ENCODE measurements at regions not wholly inside any gene's neighbourhood (a gene's known extent, or its start where the extent isn't known, plus 50 kb on each side); places are given as distances from the start of the nearest gene placed in this dataset.
A peak's percentile ranks its signal among the peaks of the same experiment; 100 is the strongest.

DNA sequence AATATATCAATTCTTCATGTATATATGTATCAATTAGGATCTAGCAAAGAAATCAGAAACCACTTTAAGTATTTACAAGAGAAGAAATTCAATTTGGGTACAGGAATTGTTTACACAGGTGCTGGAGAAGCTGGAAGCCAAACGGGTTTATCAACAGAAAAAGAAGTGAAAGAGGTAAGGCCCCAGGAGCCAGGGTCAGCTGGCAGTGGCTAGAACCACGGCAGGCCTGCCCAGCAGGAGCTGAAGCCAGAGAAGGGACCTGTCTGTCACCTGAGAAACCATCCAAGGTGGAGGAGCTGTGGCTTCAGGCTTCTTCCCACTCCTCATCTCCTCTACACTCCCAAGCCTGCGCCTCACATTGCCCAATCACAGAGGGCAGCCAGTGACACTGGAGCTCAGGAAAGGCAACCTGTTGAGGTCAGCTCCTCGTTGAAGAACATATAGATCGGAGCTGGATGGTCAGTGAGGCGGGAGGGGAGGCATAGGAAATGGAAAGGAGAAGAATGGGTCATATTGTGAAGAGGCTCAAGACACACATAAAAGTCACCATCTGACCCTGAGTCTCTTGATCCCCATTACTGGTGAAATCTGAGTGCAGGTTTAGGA is 182.6 kb downstream of the REEP3 start:
- in situ Hi-C loops (cut with HindIII; ENCODE audit: low sequenced_read_pairs) = no loop called here
- no peak for DNase-seq (ENCODE audit: low spot score)

DNA sequence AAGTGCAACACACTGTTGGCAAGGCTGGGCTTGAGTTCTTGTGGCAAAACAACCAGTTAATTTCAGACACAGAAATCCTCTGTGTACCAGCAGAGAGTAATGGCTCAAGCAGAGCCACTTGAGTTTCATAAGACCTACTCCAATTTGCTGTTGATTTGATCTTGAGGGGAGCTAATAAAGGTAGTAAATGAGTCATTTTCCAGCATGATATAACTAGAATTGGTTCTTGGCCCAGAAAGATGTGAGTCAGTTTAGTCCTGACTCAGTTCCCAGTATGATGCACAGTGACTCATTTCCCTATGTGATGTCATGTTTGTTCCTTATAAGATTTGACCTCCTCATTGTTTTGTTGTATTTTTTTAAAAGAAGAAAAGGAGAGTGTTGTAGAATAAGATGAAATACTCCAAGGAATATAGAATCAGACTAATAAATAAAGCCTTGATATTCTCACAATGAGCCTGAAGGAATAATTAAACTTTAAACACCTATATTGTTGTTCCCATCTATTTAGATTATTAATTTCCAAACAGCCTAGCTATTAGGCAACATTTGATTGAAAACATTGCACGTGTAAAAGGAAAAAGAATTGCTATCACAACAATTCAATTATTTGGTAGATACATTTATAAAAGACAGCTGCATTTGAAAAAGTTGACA is 186.2 kb downstream of the REEP3 start:
- no peak for DNase-seq (ENCODE audit: low spot score)
- in situ Hi-C loops (cut with HindIII; ENCODE audit: low sequenced_read_pairs) = no loop called here

DNA sequence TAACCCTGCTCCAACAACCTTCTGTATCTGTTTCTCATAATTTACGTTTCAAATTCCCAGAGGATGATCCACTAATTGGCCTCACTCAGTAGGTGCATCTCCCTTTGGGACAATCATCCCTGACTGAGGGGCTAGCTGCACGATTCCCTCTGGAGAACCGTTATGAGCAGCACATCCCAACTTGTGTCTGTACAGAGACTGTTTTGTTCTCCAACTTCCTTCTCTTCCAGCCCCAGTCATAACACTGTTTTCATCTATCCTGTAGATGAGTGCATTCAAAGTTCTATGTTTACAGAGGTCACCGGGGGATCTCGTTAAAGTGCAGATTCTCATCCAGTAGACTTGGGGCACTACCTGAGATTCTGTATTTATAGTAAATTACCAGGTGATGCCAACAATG is 187.2 kb downstream of the REEP3 start:
- in situ Hi-C loops (cut with HindIII; ENCODE audit: low sequenced_read_pairs) = no loop called here
- DNase-seq (ENCODE audit: low spot score) = no peak

DNA sequence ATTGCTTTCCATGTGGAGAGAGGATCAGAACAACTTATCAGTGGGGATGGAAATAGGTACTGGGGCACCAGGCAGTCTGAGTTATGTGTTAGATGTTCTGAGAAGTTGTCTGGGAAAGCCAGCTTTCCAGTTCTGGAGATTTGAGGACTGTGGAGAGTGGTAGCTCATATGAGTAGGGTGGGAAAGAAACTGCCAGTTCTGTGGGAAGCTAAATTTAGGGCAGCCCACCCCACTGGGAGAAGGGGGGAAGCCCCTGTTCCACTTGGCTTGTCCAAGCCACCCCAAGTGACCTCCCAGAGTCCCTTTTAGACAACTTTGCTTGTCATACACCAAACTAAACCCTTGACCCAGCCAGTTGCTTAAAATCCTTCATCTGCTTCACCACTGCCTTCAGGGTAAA is 189.5 kb downstream of the REEP3 start:
- in situ Hi-C loops (cut with HindIII; ENCODE audit: low sequenced_read_pairs) = no loop called here
- no peak for DNase-seq (ENCODE audit: low spot score)

DNA sequence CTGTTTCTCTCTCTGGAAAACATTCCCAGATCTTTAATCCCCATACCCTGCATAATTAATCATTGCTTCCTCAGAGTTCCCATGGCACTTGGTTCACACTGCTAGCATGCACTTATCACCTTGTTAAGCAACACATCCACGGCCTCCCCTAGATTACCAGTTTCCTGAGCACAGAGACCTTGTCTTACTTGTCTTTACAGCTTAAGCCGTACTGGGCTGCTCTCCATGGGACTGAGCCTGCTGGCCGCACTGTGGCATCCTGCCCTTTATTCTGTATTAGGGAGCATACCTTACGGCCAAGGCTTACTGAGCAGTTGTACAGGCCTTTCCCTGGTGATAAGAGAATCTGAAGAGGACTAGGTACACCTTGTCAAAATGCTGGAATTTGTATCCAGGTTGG is 190.2 kb downstream of the REEP3 start:
- peak; percentile 85 for DNase-seq (ENCODE audit: low spot score)
- in situ Hi-C loops (cut with HindIII; ENCODE audit: low sequenced_read_pairs) = no loop called here

DNA sequence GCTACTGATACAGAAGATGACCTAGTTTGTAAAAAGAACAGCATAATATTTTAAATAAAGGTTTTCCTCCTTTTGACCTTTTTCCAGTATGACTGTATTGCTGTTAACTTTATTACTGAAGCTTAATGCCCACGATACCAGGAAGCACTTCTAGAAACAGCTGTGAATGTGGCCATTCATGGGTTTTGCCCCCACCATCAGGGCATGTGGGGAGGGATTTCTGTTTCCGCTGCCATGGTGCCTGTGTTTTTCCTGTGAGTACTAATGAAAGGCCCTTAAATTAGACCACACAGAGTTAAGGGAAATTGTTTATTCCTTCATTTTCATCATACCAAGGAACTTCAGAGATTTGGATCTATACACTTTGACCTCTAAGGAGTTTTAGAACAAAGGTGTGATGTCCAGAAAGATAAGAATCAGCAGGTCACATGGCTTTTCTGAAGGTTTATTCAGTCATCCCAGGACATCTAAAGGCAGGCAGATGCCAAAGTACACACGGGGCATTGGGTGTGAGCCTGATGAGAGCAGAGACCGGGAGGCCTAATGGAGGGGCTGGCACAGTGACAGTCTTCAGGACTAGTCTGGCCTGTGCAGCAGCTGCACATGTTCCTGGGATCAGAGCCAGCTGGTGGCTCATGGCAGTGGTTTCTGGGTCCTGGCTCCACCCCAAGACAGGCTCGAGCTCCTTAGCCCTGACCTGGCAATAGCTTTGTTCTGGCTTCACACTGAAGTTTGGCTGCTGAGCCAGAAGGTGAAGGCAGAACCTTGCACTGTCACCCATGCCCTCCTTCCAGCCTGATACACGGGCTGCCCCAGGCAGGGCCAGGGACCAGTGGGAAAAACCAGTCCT is 190.9 kb downstream of the REEP3 start:
- peak; percentile 79 for DNase-seq (ENCODE audit: low spot score)
- in situ Hi-C loops (cut with HindIII; ENCODE audit: low sequenced_read_pairs) = no loop called here

DNA sequence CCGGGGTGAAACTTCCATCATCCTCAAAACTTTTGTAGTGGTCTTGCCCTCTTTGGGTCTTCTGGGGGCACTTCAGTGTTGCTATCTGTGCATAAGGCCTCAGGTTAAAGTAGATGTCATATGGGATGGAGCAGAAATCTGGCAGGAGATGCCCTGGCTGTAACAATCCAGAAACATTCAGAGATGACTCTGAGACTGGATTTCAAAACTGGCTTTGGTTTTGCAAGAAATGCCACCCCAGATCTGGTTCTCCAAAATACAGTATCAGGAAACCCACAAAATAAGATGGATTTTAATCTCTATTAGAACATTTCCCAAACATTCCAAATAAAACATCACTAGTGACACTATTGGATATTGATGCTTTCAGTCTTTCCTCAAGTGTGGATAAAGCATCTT is 191.5 kb downstream of the REEP3 start:
- in situ Hi-C loops (cut with HindIII; ENCODE audit: low sequenced_read_pairs) = no loop called here
- DNase-seq (ENCODE audit: low spot score) = peak; percentile 58

DNA sequence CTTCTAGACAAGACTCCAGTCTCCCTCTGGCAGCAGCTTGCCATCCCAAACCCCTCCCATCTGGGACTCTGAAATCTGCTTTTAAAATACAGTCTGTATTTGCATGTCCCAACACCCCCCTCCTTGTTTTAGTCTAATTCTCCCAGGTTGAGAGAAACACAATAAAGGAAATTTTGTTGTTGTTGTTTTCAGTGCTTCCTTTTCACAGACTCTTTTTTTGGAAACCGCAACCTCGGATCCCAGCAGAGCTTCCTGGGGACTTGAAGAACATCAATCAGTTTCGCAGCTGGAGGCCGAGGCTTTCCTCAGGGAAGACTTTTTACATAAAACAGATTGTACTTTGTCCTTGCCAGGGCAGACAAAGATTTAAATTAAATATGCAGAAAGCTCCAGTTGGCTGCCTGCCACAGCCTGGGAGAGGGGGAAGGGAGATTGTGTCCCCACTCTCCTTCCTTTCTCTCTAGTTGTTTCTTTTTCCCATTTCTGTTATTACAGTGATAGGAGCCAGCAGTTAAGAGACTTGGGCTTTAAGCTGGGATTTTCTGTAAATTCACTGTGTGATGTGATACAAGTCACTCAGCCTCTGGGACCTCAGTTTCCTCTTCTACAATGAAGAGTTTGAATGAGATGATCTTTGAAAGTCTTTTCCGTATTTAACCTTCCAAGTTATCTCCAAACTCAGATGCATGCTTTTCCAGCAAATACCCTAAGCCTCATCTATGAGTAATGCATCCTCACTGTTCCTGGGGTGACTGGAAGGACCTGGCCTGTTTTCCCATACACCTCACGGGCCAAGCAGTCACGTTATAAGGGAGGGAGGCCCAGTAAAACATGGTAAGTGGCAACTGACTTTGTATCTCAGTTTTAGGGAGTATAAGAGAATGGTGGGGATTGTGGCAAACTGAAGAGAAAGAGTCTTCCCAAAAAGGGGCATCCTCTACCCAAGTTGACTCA is 192.3 kb downstream of the REEP3 start:
- DNase-seq (ENCODE audit: low spot score) = peak; percentile 87
- in situ Hi-C loops (cut with HindIII; ENCODE audit: low sequenced_read_pairs) = no loop called here

DNA sequence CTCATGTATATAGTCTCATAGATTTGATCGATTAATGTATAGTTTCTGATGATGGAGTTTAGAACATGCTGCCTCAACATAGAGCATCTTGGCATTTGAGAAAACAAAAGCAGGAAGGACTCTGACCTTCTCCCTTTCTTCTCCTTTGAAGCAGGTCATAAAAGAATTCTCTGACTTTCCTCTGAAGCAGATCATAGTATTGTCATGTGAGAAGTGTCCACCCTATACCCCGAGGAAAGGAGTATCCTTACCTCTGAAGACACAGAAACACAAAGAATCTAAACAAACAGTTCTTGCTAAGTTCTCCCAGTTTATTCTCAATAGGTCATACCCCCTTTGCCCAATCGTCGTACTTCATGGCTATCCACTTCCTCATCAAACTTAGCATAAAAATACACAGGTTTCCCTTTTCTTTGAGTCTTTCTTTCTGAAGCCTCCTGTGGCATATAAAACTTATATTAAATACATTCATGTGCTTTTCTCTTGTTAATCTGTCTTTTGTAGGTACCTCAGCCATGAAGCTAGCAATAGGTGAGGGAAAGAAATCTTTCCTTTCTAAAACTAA is 194.9 kb downstream of the REEP3 start:
- in situ Hi-C loops (cut with HindIII; ENCODE audit: low sequenced_read_pairs) = no loop called here
- no peak for DNase-seq (ENCODE audit: low spot score)

DNA sequence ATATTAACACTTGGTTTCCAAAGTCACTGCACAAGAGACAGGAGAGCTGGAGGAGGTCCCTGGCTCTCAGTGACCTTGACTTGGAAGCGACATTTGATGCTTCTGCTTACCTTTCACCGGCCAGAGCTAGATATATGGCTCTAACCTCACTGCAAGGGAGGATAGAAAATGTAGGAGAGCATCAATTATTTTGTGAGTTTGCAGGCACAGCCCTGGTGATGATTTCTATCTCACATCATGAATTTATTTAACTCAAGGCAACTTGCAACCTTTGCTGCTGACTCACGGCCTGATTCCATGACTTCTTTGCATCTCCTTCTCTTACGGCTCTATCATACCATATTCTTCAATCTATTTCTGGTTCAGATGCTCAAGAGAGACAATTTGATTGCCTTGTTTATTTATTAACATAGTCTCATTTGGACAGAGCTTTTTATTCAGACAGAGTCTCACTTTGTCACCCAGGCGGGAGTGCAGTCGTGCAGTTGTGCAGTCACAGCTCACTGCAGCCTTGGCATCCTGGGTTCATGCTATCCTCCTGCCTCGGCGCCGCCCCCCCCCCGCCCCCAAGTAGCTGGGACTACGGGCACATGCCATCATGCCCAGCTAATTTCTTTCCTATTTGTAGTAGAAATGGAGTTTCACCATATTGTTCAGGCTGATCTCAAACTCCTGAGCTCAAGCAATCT is 196.0 kb downstream of the REEP3 start:
- in situ Hi-C loops (cut with HindIII; ENCODE audit: low sequenced_read_pairs) = no loop called here
- no peak for DNase-seq (ENCODE audit: low spot score)

DNA sequence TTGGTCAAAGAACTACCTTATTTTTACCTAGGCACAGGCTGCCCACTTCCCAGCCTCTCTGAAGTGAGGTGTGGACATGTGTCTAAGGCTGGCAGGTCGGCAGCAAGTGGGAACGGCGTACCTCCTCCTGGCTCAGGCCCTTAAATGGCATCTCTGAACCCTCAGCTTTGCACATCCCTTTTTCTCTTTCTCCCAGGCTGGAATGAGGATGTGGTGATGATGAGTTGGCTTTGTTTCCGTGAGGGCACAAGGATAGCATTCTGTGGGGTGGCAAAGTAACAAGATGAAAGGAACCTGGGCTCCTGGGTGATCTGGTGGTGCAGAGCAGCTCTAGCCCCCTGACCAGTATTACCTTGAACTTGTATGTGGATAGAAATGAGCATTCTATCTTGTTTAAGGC is 196.8 kb downstream of the REEP3 start:
- in situ Hi-C loops (cut with HindIII; ENCODE audit: low sequenced_read_pairs) = no loop called here
- DNase-seq (ENCODE audit: low spot score) = no peak

DNA sequence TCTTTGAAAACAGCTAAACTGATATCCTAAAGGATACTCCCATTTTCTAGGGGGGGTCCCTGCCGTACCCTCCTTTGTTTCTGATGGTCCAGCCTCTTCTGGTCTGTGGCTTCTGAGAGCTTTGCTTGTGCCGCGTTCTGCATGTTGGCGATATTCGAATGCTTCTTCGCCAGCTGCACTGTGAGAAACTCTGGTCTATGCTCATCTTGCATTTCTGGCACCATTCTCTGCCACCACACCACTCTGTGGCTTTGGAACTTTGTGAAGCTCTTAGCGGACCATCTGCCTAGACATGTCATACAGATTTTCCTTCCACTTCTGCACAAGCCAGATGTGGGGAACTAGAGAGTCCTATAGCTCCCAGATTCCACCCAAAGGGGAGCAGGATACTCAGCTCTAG is 197.2 kb downstream of the REEP3 start:
- no peak for DNase-seq (ENCODE audit: low spot score)
- in situ Hi-C loops (cut with HindIII; ENCODE audit: low sequenced_read_pairs) = no loop called here

DNA sequence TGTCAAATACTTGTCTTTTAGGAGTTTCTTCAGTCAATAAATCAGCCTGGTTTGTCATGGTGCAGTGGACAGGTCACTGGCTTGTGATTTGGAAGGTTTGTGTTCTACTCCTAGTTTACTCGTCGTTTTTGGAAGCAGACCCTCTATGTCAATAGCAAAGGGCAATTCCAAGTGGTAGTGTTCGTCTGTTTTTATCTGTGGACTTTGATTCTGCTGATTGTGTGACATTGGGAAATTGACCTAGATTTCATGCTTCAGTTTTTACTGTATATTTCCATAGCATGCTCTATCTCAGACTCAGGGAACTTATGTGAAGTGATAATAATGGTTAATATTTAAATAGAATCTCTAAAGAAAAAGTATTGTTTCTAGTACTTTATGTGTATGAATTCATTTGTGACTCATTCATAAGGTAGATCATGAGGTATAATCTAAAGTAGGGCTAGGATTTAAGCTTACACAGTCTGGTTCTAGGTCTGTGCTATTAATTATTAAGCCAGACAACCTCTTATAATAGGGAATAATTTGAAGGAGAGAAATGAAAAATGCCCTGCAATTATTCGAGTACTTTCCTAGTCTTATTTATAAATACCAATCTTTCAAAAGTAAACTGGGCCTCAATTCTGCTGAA is 198.1 kb downstream of the REEP3 start:
- in situ Hi-C loops (cut with HindIII; ENCODE audit: low sequenced_read_pairs) = no loop called here

DNA sequence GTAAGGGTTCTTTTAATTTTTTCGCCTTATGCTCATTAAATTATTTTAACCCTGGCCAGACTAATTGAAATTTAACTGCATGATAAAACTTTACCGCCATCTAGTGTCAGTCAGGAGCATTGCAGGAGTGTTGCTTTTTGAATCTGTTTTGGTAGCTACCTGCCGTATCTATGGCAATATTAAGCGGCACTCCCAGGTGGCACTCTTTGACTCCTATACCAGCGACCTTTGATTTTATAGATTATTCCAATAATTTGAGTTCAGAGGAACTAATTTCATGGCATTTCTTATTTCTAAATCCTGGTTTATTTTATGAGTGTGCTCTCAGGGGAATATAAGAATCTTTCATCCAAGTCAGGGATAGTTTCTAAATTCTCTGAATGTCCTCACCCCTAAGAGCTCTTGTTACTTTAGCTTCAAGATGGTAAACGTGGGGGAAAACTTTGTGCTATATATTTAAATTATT is 198.9 kb downstream of the REEP3 start:
- peak; percentile 78 for DNase-seq (ENCODE audit: low spot score)
- in situ Hi-C loops (cut with HindIII; ENCODE audit: low sequenced_read_pairs) = no loop called here

More for the DNA sequence above, 198.1 kb downstream of the REEP3 start:
- no peak for DNase-seq (ENCODE audit: low spot score)

DNA sequence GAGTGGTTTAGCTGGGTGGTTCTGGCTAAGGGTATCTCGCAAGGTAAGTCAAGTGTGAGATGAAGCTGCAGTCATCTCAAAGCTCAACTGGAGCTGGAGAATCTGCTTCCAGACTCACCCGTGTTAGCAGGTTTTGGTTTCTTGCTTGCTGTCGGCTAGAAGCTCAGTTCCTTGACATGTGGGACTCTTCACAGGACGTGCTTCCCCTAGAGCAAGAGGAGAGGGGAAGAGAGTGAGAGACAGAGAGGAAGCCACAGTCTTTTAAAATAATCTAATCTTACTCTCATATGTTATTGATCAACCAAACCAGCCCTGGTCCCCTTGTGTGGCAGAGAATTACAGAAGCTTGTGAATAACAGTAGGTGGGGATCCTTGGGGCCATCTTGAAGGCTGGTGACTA is 199.5 kb downstream of the REEP3 start:
- in situ Hi-C loops (cut with HindIII; ENCODE audit: low sequenced_read_pairs) = no loop called here
- no peak for DNase-seq (ENCODE audit: low spot score)

DNA sequence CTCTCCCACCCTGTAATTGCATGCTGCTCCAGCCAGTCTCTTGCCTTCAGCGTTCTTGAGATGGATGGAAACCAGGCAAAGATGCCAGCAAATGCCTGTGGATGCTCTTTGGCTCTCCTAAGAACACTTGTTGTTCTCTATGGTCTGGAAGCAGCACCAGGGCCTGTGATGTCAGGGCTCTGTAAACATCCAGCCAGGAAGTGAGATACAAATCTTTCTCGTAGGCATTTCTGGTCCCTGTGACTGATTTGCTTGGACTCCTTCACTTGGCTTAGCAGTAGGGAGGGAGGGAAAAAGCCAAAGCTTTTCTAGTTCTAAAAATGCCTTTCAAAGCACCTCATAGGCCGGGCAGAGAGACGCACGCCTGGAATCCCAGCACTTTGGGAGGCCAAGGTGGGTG is 201.3 kb downstream of the REEP3 start:
- no peak for DNase-seq (ENCODE audit: low spot score)
- in situ Hi-C loops (cut with HindIII; ENCODE audit: low sequenced_read_pairs) = no loop called here

DNA sequence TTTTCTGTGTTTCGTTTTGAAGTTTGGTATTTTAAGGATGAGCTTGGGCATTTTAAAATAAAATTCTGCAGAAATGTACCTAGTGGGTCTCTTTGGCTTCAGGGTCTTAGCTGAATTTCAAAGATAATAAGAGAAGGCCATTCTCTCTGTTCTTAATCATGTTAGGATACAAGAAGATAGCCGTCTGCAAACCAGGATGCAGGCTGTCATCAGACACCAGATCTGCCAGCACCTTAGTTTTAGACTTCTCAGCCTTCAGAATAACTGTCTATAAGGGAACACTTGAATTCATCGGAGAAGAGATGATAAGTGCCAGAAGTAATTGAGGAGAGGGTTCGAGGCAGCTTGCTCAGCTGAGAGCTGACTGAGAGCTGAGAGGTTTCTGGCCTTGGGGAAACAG is 202.1 kb downstream of the REEP3 start:
- in situ Hi-C loops (cut with HindIII; ENCODE audit: low sequenced_read_pairs) = no loop called here

DNA sequence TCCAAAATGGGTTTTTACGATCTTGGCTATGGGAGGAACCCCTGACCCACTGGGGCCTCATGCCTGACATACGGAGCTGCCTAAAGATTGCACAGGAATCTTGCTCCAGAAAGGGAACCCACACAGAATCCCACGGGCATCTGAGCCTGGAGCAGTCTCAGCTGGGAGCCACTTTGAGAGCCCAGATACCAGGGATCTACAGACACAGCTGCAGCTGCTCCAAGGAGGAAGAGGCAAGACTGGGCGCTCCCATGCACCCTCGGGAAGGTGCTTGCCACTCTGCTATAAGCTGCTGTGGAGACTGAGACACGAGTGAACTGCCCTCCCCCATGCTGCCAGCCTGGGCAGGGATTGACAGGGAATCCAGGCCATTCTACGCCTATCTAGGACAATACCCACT is 202.5 kb downstream of the REEP3 start:
- no peak for DNase-seq (ENCODE audit: low spot score)
- in situ Hi-C loops (cut with HindIII; ENCODE audit: low sequenced_read_pairs) = no loop called here

More for the DNA sequence above, 202.1 kb downstream of the REEP3 start:
- no peak for DNase-seq (ENCODE audit: low spot score)

Data from G401 (cell line).